Activated CD4-positive, alpha-beta T cell treated with anti-CD3 and anti-CD28 coated beads, Interleukin-2, amount 10 ng/mL, durations not matched to agents 7 days and 5 days (primary cell): ENCODE measurements at regions not wholly inside any gene's neighbourhood (a gene's known extent, or its start where the extent isn't known, plus 50 kb on each side); places are given as distances from the start of the nearest gene placed in this dataset.
"Not testable (repeated sequence)": the region's sequence is repeated elsewhere in the genome, so short reads cannot be mapped to it uniquely, and the experiment has no call there.

Experiments used
- CTCF ChIA-PET: fragments of 350-600 bp; sonication (Branson Sonifier 250); formaldehyde crosslinking; loops from one replicate; lab custom pipeline; 2021; ENCODE audit warnings: antibody characterized with exemption; lab: Charles Lee
- POLR2A ChIA-PET: fragments of 350-600 bp; sonication (Branson Sonifier 250); formaldehyde crosslinking; loops from one replicate; lab custom pipeline; 2021; ENCODE audit warnings: antibody characterized with exemption; lab: Charles Lee
- DNase-seq: peaks from one replicate; pipeline ENCODE4 v3.0.0-alpha.2; 2020
- H3K27ac Mint-ChIP-seq: one replicate; pipeline ENCODE4 v1.8.0; 2021; ENCODE audit warnings: mild to moderate bottlenecking, moderate library complexity, mixed read lengths
- H3K27me3 Mint-ChIP-seq: one replicate; pipeline ENCODE4 v1.8.0; 2021; ENCODE audit warnings: mixed read lengths
- H3K36me3 Mint-ChIP-seq: one replicate; pipeline ENCODE4 v1.8.0; 2021; ENCODE audit warnings: low read depth, mixed read lengths
- H3K4me1 Mint-ChIP-seq: one replicate; pipeline ENCODE4 v1.8.0; 2021; ENCODE audit warnings: mixed read lengths
- H3K4me3 Mint-ChIP-seq: one replicate; pipeline ENCODE4 v1.8.0; 2021; ENCODE audit warnings: mild to moderate bottlenecking, moderate library complexity, mixed read lengths
- H3K9me3 Mint-ChIP-seq: one replicate; pipeline ENCODE4 v1.8.0; 2021; ENCODE audit warnings: mixed read lengths

DNA sequence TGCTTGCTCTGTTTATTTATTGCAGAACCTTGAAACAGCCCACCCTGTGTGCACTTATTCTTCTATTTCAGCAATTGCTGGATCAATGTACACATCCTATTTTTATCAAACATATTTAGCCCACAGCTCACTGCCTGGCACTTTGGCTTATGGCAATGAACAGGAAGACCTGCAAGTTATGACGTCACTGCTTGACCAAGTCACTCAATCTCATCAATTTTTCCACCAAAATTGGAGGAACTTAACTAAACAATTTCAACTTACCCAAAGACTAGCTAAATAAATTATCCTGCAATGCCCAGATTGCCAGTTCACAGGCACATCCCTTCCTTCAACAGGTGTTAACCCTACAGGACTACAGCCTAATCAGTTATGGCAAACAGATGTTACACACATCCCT, 89.3 kb downstream of the FSCB start:
- POLR2A ChIA-PET, result no interaction called here
- no peak overlapping the region for H3K4me3 Mint-ChIP-seq
- H3K27me3 Mint-ChIP-seq, result no peaks in the 10 kb centered on the region
- H3K36me3 Mint-ChIP-seq, result no peaks in the 10 kb centered on the region
- CTCF ChIA-PET, result no interaction called here
- no peaks in the 10 kb centered on the region for H3K4me1 Mint-ChIP-seq
- DNase-seq, result no peak
- H3K9me3 Mint-ChIP-seq, result peaks cover 5% of the 10 kb centered on the region
- no peak overlapping the region for H3K27ac Mint-ChIP-seq

DNA sequence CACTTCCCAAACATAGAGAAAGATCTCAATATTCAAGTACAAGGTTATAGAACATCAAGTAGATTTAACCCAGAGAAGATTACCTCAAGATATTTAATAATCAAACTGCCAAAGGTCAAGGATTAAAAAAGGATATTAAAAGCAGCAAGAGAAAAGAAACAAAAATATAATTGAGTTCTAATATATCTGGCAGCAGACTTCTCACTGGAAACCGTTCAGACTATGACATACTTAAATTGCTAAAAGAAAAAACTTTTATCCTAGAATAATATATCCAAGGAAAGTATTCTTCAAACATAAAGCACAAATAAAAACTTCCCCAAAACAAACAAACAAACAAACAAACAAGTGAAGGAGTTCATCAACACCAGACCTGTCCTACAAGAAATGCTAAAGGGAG, 92.4 kb downstream of the FSCB start:
- Mint-ChIP-seq H3K36me3 (no peaks in the 10 kb centered on the region), H3K4me1 (no peaks in the 10 kb centered on the region), H3K4me3 (no peak overlapping the region), H3K27ac (no peak overlapping the region), H3K27me3 (no peaks in the 10 kb centered on the region), H3K9me3 (peaks cover 5% of the 10 kb centered on the region)
- no peak for DNase-seq
- CTCF ChIA-PET, result no interaction called here
- POLR2A ChIA-PET, result no interaction called here

DNA sequence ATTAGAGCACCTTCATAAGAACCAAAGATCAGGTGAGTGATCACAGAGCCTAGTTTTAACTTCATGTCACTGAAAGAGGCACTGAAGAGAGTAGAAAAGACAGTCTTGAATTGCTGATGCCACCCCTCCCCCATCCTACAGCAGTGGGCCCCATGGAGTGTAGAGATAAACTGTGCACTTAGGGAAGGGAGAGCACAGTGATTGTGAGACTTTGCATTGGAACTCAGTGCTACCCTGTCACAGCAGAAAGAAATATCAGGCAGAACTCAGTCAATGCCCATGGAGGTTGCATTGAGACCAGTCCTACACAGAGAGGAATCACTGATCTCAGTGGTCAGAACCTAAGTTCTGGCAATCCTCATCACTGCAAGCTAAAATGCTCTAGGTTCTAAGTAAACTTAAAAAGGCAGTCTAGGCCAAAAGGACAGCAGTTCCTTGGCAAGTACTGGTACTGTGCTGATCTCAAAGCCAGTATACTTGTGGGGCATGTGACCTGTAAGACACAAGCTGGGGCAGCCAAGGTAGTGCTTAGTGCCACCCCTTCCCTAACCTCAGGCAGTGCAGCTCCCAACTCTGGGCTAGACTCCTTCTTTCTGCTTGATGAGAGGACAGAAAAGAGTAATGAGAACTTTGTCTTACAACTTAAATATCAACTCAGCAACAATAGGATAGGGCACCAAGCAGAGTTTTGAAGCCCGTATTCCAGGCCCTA, 94.1 kb downstream of the FSCB start:
- DNase-seq, result no peak
- Mint-ChIP-seq H3K36me3 (no peaks in the 10 kb centered on the region), H3K4me3 (no peak overlapping the region), H3K4me1 (no peaks in the 10 kb centered on the region), H3K27ac (no peak overlapping the region), H3K9me3 (peaks cover 9% of the 10 kb centered on the region), H3K27me3 (no peaks in the 10 kb centered on the region)
- ChIA-PET POLR2A (no interaction called here), CTCF (no interaction called here)

DNA sequence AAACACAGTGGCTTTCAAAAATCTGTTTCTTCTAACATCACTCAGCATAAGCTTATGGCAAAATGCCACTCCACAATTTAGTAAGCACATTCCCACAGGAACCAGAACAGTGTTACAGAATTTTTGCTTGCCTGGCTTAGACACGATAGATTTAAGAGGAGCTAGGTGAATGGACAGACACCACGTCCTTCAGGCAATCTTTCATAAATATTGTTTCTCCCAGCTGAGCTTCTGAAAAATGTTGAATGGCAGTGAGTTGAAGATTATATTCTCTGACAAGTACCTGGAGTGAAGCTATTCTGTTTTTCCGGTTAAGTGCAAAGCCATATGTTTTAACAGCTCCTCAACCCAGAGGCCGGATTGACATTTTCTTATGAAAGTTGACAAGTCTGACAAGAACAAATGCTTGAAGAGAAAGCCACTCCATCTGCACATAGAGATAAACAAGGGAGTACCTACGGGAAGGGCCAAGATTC, 102.0 kb downstream of the FSCB start:
- POLR2A ChIA-PET, result interaction anchor here (0.5 kb wide), 1 partner anchor 1793 kb away, joined by 4 read pairs; no protein-coding TSS in a partner anchor
- H3K4me1 Mint-ChIP-seq, result no peaks in the 10 kb centered on the region
- CTCF ChIA-PET, result no interaction called here

DNA sequence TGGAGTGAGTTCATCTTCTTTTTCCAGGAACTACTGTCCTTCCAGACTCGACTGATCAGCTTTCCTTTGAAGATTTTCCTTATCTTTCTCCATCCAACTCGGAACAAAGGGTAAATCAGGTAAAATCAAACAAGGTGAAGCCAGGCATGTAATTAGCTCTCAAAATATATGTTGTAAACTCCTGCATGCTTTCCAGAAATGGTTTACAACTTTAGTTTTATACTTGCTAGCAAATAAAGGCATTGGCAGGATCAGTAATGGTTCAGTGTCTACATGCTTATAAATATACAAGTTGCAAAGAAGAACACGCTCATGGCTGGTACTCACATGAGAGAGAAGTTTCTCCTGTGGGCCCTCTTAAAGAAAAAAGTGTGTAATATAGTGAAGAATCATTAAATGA, 102.5 kb downstream of the FSCB start:
- CTCF ChIA-PET, result no interaction called here
- Mint-ChIP-seq H3K9me3 (peaks cover 6% of the 10 kb centered on the region), H3K27me3 (no peaks in the 10 kb centered on the region), H3K27ac (no peak overlapping the region), H3K4me3 (no peak overlapping the region), H3K4me1 (no peaks in the 10 kb centered on the region), H3K36me3 (no peaks in the 10 kb centered on the region)
- DNase-seq, result no peak
- POLR2A ChIA-PET, result interaction anchor here (0.5 kb wide), 1 partner anchor 1792 kb away, joined by 4 read pairs; no protein-coding TSS in a partner anchor

More for the DNA sequence above, 102.0 kb downstream of the FSCB start:
- H3K4me3 Mint-ChIP-seq, result no peak overlapping the region
- H3K9me3 Mint-ChIP-seq, result peaks cover 6% of the 10 kb centered on the region
- no peak overlapping the region for H3K27ac Mint-ChIP-seq
- no peaks in the 10 kb centered on the region for H3K27me3 Mint-ChIP-seq
- no peaks in the 10 kb centered on the region for H3K36me3 Mint-ChIP-seq
- no peak for DNase-seq

DNA sequence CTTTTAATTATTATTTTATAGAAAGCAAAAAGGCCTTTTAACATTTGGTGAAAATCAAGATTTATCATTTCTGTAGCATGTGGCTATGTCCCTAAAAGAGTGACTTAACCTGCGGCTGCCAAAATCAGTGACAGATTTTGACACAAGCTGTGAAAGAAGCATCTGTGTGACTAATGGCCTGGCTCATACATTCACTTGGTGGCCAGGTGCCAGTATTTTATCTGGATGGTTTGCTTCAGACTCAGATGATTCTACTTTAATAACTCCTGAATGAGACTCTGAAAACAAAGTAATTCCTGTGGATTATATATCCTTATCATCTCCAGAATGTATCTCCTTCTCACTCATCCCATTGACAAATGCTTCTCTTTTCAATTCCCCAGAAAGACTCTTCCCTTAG, 103.0 kb downstream of the FSCB start:
- Mint-ChIP-seq H3K9me3 (peaks cover 5% of the 10 kb centered on the region), H3K4me1 (no peaks in the 10 kb centered on the region), H3K27ac (no peak overlapping the region), H3K36me3 (no peaks in the 10 kb centered on the region), H3K4me3 (no peak overlapping the region), H3K27me3 (no peaks in the 10 kb centered on the region)
- CTCF ChIA-PET, result no interaction called here
- POLR2A ChIA-PET, result no interaction called here
- DNase-seq, result no peak

DNA sequence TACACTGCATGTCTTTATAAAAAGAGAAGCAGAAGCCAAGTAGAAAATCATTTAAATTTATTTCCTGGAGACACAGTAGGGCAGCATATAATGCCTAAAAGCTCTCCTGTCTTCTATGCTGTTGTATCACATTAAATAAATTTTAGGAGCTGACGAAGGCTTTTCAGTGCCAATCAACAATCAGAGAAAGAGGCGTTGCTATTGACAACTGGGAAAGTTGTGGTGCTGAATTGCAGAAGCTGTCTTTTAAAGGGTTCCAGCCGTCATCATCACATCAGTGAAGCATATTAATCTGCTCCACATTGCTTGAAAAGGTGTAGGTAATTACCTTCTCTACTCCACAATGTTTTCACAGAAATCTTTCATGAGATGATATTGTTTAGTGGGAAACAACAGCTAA, 103.9 kb downstream of the FSCB start:
- CTCF ChIA-PET, result no interaction called here
- no peaks in the 10 kb centered on the region for H3K27me3 Mint-ChIP-seq
- H3K27ac Mint-ChIP-seq, result no peak overlapping the region
- no peaks in the 10 kb centered on the region for H3K4me1 Mint-ChIP-seq
- DNase-seq, result no peak
- no peaks in the 10 kb centered on the region for H3K36me3 Mint-ChIP-seq
- no peak overlapping the region for H3K4me3 Mint-ChIP-seq
- peaks cover under 1% of the 10 kb centered on the region for H3K9me3 Mint-ChIP-seq
- POLR2A ChIA-PET, result no interaction called here

DNA sequence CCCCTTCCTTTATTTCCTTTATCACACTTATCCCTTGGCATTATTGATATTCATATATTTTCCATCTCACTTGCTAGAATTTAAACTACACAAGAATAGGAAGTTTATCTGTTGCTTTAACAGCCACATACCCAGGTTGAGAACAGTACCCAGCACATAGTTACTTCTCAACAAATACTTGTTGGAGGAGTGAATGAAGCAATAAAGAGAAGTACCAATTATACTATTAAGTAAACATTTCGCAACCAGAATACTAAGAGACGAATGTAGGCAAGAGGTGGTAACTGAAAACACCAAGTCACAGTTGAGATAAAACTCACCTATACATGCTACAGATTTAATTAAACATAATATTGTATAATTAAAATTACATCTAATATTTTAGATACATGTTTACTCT, 110.9 kb downstream of the FSCB start:
- ChIA-PET POLR2A (no interaction called here), CTCF (no interaction called here)
- Mint-ChIP-seq H3K4me3 (no peak overlapping the region), H3K27ac (no peak overlapping the region), H3K4me1 (no peaks in the 10 kb centered on the region), H3K36me3 (no peaks in the 10 kb centered on the region), H3K9me3 (peaks cover 2% of the 10 kb centered on the region), H3K27me3 (no peaks in the 10 kb centered on the region)
- DNase-seq, result no peak

DNA sequence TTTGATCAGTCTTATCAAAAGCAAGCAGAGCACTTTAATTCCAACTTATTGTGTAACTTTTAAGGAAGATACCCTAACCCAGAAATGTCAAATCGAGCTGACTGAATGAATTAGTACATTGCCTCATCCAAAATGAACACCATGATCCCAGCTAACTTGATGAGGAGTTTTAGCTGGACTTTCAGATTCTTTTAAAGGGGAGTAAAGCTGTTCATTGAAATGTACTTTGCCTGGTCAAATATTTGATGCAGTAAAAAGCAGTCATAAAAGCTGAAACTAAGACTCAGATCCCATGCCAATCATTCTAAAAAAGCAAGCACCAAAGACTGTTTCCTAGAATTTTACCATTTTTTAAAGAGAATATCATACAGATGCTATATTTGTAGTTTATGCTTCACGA, 114.1 kb downstream of the FSCB start:
- POLR2A ChIA-PET, result no interaction called here
- Mint-ChIP-seq H3K27me3 (no peaks in the 10 kb centered on the region), H3K4me1 (no peaks in the 10 kb centered on the region), H3K36me3 (no peaks in the 10 kb centered on the region), H3K9me3 (peaks cover 2% of the 10 kb centered on the region), H3K4me3 (no peak overlapping the region), H3K27ac (no peak overlapping the region)
- CTCF ChIA-PET, result no interaction called here
- DNase-seq, result no peak

DNA sequence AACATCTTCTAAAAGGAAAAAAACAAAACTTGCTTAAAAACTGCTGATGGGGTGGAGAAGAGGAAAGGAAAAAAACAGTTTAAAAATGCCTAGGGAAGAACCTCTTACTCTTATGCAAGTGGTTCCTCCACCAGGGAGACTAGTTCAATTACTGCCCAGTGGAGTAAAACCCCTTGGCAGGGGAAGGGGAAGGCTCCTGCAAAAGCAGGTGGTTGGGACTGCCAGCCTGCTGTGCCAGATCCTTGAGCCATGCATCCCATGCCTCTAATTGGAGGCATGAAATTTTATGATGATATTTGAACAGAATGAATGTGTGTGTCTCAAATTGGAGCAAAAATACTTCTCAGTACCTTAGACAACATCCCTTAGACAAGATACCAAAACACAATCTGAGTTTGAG, 118.8 kb downstream of the FSCB start:
- CTCF ChIA-PET, result no interaction called here
- DNase-seq, result no peak
- POLR2A ChIA-PET, result no interaction called here

DNA sequence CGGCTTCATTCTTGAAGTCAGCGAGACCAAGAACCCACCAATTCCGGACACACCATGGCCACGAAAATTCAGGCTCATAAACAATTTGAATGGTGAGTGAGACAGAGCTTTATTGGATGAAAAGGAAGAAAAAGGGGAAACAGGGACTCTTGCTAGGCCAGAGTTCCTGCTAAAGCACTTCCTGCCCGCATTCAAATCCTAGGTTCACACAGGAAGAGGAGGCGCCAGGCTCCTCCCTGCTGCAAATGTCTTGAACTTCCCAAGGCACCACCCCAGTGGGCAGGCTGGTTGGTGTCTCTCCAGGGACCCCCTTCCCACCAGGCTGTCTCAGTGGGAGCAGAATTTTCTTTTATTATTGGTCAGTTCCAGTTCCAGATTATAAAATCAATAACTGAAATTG, 121.2 kb downstream of the FSCB start:
- no peak for DNase-seq
- no peak overlapping the region for H3K27ac Mint-ChIP-seq
- peaks cover 5% of the 10 kb centered on the region for H3K9me3 Mint-ChIP-seq
- no peaks in the 10 kb centered on the region for H3K36me3 Mint-ChIP-seq
- H3K4me3 Mint-ChIP-seq, result no peak overlapping the region
- no peaks in the 10 kb centered on the region for H3K27me3 Mint-ChIP-seq
- CTCF ChIA-PET, result no interaction called here
- POLR2A ChIA-PET, result no interaction called here
- no peaks in the 10 kb centered on the region for H3K4me1 Mint-ChIP-seq

More for the DNA sequence above, 118.8 kb downstream of the FSCB start:
- Mint-ChIP-seq H3K27me3 (no peaks in the 10 kb centered on the region), H3K36me3 (no peaks in the 10 kb centered on the region), H3K9me3 (peaks cover 5% of the 10 kb centered on the region), H3K27ac (no peak overlapping the region), H3K4me3 (no peak overlapping the region), H3K4me1 (no peaks in the 10 kb centered on the region)

DNA sequence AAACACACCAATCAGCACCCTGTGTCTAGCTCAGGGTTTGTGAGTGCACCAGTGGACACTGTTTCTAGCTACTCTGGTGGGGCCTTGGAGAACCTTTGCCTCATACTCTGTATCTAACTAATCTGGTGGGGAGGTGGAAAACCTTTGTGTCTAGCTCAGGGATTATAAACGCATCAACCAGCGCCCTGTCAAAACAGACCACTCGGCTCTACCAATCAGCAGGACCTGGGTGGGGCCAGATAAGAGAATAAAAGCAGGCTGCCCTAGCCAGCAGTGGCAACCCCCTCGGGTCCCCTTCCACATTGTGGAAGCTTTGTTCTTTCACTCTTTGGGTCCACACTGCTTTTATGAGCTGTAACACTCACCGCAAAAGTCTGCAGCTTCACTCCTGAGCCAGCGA, 121.8 kb downstream of the FSCB start:
- H3K4me1 Mint-ChIP-seq, H3K9me3 Mint-ChIP-seq, DNase-seq, CTCF ChIA-PET, H3K36me3 Mint-ChIP-seq, POLR2A ChIA-PET, H3K27ac Mint-ChIP-seq, H3K27me3 Mint-ChIP-seq, H3K4me3 Mint-ChIP-seq: not testable (repeated sequence)

DNA sequence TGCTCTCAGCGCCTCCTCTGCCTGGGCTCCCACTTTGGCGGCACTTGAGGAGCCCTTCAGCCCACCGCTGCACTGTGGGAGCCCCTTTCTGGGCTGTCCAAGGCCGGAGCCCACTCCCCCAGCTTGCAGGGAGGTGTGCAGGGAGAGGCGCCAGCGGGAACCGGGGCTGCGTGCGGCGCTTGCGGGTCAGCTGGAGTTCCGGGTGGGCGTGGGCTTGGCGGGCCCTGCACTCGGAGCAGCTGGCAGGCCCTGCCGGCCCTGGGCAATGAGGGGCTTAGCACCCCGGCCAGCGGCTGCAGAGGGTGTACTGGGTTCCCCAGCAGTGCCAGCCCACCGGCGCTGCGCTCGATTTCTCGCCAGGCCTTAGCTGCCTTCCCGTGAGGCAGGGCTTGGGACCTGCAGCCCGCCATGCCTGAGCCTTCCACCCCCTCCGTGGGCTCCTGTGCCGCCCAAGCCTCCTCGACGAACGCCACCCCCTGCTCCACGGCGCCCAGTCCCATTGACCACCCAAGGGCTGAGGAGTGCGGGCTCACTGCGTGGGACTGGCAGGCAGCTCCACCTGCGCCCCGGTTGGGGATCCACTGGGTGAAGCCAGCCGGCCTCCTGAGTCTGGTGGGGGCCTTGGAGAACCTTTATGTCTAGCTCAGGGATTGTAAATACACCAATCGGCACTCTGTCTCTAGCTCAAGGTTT, 122.3 kb downstream of the FSCB start:
- H3K36me3 Mint-ChIP-seq, H3K9me3 Mint-ChIP-seq, DNase-seq, H3K4me3 Mint-ChIP-seq, POLR2A ChIA-PET, CTCF ChIA-PET, H3K27ac Mint-ChIP-seq, H3K4me1 Mint-ChIP-seq, H3K27me3 Mint-ChIP-seq: not testable (repeated sequence)
